H1 (cell line): ENCODE measurements at regions not wholly inside any gene's neighbourhood (a gene's known extent, or its start where the extent isn't known, plus 50 kb on each side); places are given as distances from the start of the nearest gene placed in this dataset.

Source experiments
- CTCF ChIA-PET: fragments of 300-600 bp; sonication (Branson Sonifier 250); formaldehyde crosslinking; loops from one replicate; lab custom pipeline; 2021; ENCODE audit not compliant: partially characterized antibody; lab: Charles Lee
- POLR2A ChIA-PET: fragments of 300-600 bp; sonication (Branson Sonifier 250); formaldehyde crosslinking; loops from one replicate; lab custom pipeline; 2021; ENCODE audit warnings: inconsistent platforms; ENCODE audit not compliant: partially characterized antibody; lab: Charles Lee
- DNase-seq, 2 experiments: peaks; one replicate each; pipeline versions ENCODE4 v3.0.0 to v3.0.0-alpha.2; 2010 to 2022; ENCODE audit warnings: low spot score in 2 of 2, low read depth in 1 of 2, mixed read lengths in 1 of 2
- FAIRE-seq: peaks from 2 replicates; lab custom pipeline; 2011; peaks lifted over from hg19 to GRCh38; lab: Jason Lieb, UNC
- H2AFZ ChIP-seq: 2 replicates; pipeline ENCODE4 v1.8.1; 2012; ENCODE audit warnings: low read length, inconsistent platforms
- H2AK5ac ChIP-seq: 2 replicates; pipeline ENCODE4 v1.6.1; 2013; ENCODE audit warnings: low read depth, low read length
- H2BK120ac ChIP-seq: replicated peaks from 2 replicates; pipeline ENCODE3; 2013; ENCODE audit warnings: low read depth, low read length, inconsistent platforms
- H2BK12ac ChIP-seq: 2 replicates; pipeline ENCODE4 v1.6.1; 2013; ENCODE audit warnings: low read depth, low read length
- H2BK15ac ChIP-seq: 2 replicates; pipeline ENCODE4 v1.6.1; 2013; ENCODE audit warnings: low read length
- H2BK20ac ChIP-seq: 2 replicates; pipeline ENCODE4 v1.6.1; 2013; ENCODE audit warnings: low read length
- H2BK5ac ChIP-seq: 2 replicates; pipeline ENCODE4 v1.6.1; 2013; ENCODE audit warnings: low read depth, low read length
- H3K14ac ChIP-seq: 2 replicates; pipeline ENCODE4 v1.6.1; 2013; ENCODE audit warnings: inconsistent platforms; ENCODE audit not compliant: insufficient read length
- H3K18ac ChIP-seq: 2 replicates; pipeline ENCODE4 v1.6.1; 2013; ENCODE audit warnings: low read length; ENCODE audit errors: extremely low read depth
- H3K23ac ChIP-seq: 2 replicates; pipeline ENCODE4 v1.6.1; 2013; ENCODE audit warnings: inconsistent platforms; ENCODE audit not compliant: insufficient read length
- H3K23me2 ChIP-seq: 2 replicates; pipeline ENCODE4 v1.6.1; 2013; ENCODE audit warnings: low read depth, low read length
- H3K27ac ChIP-seq: 2 replicates; pipeline ENCODE4 v1.6.1; 2011; ENCODE audit warnings: low read depth, low read length, inconsistent platforms
- H3K27me3 ChIP-seq, 4 experiments: replicated peaks in 1 of 4; 1 replicate in 1 of 4; 2 replicates in 3 of 4; pipeline versions ENCODE4 v1.6.1 to v1.8.1; 2011 to 2013; ENCODE audit warnings: low read length in 3 of 4, mild to moderate bottlenecking in 3 of 4, inconsistent platforms in 2 of 4, mixed read lengths in 2 of 4, moderate library complexity in 1 of 4; ENCODE audit not compliant: control insufficient read depth in 3 of 4, insufficient read depth in 3 of 4; ENCODE audit errors: extremely low read depth in 1 of 4
- H3K36me3 ChIP-seq, 4 experiments: 2 replicates each; pipeline versions ENCODE4 v1.6.1 to v1.8.1; 2011 to 2013; ENCODE audit warnings: mild to moderate bottlenecking in 4 of 4, low read length in 3 of 4, moderate library complexity in 2 of 4, control low read depth in 1 of 4, inconsistent platforms in 1 of 4; ENCODE audit not compliant: insufficient read depth in 4 of 4, control insufficient read depth in 2 of 4
- H3K4ac ChIP-seq: replicated peaks from 2 replicates; pipeline ENCODE3; 2013; ENCODE audit warnings: low read length, low read depth, mixed read lengths, inconsistent platforms; ENCODE audit not compliant: insufficient read length
- H3K4me1 ChIP-seq, 4 experiments: replicated peaks in 1 of 4; 1 replicate in 1 of 4; 2 replicates in 3 of 4; pipeline versions ENCODE4 v1.6.1 to v1.8.1; 2011 to 2013; ENCODE audit warnings: low read length in 3 of 4, inconsistent platforms in 2 of 4, mixed read lengths in 1 of 4; ENCODE audit not compliant: insufficient read depth in 4 of 4, control insufficient read depth in 3 of 4
- H3K4me2 ChIP-seq, 2 experiments: 2 replicates each; pipeline versions ENCODE4 v1.6.1 to v1.8.1; 2011 to 2013; ENCODE audit warnings: low read depth in 2 of 2, low read length in 2 of 2, control low read depth in 1 of 2, inconsistent platforms in 1 of 2, mild to moderate bottlenecking in 1 of 2; ENCODE audit not compliant: insufficient read depth in 1 of 2
- H3K4me3 ChIP-seq, 4 experiments: fragments of 200-600, 300-600 bp in 1 of 4; sonication (generic), shearing (Covaris generic), sonication (Bioruptor Twin) in 1 of 4; 2 replicates each; pipeline versions ENCODE4 v1.5.1 to v1.8.1; 2011 to 2016; ENCODE audit warnings: low read length in 4 of 4, low read depth in 3 of 4, control low read depth in 2 of 4, inconsistent platforms in 2 of 4, mild to moderate bottlenecking in 2 of 4, mixed read lengths in 1 of 4, moderate library complexity in 1 of 4; ENCODE audit not compliant: insufficient read depth in 2 of 4; ENCODE audit errors: extremely low read depth in 1 of 4
- H3K56ac ChIP-seq: replicated peaks from 2 replicates; pipeline ENCODE3; 2013; ENCODE audit warnings: low read depth, mild to moderate bottlenecking, mixed read lengths, low read length, inconsistent platforms; ENCODE audit not compliant: insufficient read length
- H3K79me1 ChIP-seq: 2 replicates; pipeline ENCODE4 v1.6.1; 2013; ENCODE audit warnings: low read depth, low read length, control low read depth
- H3K79me2 ChIP-seq, 2 experiments: 2 replicates each; pipeline versions ENCODE4 v1.6.1 to v1.8.1; 2012 to 2013; ENCODE audit warnings: low read length in 2 of 2, mild to moderate bottlenecking in 2 of 2, inconsistent platforms in 1 of 2; ENCODE audit not compliant: insufficient read depth in 2 of 2, control insufficient read depth in 1 of 2
- H3K9ac ChIP-seq, 4 experiments: replicated peaks in 1 of 4; 1 replicate in 1 of 4; 2 replicates in 3 of 4; pipeline versions ENCODE4 v1.6.1 to v1.8.1; 2011 to 2013; ENCODE audit warnings: low read depth in 3 of 4, low read length in 3 of 4, control low read depth in 2 of 4, mild to moderate bottlenecking in 2 of 4, moderate library complexity in 2 of 4, inconsistent platforms in 1 of 4; ENCODE audit errors: extremely low read depth in 1 of 4
- H3K9me3 ChIP-seq, 2 experiments: 2 replicates each; pipeline versions ENCODE4 v1.6.1 to v1.8.1; 2012 to 2013; ENCODE audit warnings: mild to moderate bottlenecking in 2 of 2, moderate library complexity in 2 of 2, control low read depth in 1 of 2, inconsistent platforms in 1 of 2, low read depth in 1 of 2, low read length in 1 of 2, mixed read lengths in 1 of 2; ENCODE audit not compliant: insufficient read depth in 2 of 2
- H4K20me1 ChIP-seq, 2 experiments: replicated peaks in 1 of 2; 2 replicates each; pipeline versions ENCODE3 to v1.8.1; 2011 to 2013; ENCODE audit warnings: inconsistent platforms in 2 of 2, low read length in 2 of 2, mild to moderate bottlenecking in 1 of 2; ENCODE audit not compliant: insufficient read depth in 2 of 2, control insufficient read depth in 1 of 2
- H4K5ac ChIP-seq: 2 replicates; pipeline ENCODE4 v1.6.1; 2013; ENCODE audit warnings: low read length, low read depth, mixed read lengths, inconsistent platforms; ENCODE audit not compliant: insufficient read length
- H4K8ac ChIP-seq: 2 replicates; pipeline ENCODE4 v1.8.0; 2013; ENCODE audit warnings: mild to moderate bottlenecking, moderate library complexity, low read length, inconsistent platforms; ENCODE audit not compliant: insufficient read depth; ENCODE audit errors: extremely low read depth
- H4K91ac ChIP-seq: replicated peaks from 2 replicates; pipeline ENCODE3; 2013; ENCODE audit warnings: low read length, mixed read lengths, inconsistent platforms; ENCODE audit not compliant: insufficient read length
- CEBPB ChIP-seq: IDR thresholded peaks from 2 replicates; pipeline ENCODE4 v1.6.1; 2012; ENCODE audit warnings: low read depth, low read length
- KDM4A ChIP-seq: IDR thresholded peaks from one replicate; pipeline ENCODE4 v1.7.1; 2012; ENCODE audit warnings: low read depth, mild to moderate bottlenecking, moderate library complexity, low read length, inconsistent platforms; ENCODE audit not compliant: severe bottlenecking
- WGBS, 2 experiments: shearing (Covaris generic) in 1 of 2; methylation state at CpG; one replicate each; pipeline versions ENCODE4 v1.1.6 to v1.1.7; 2013 to 2015; ENCODE audit warnings: low lambda C conversion rate in 2 of 2, mixed read lengths in 2 of 2, inconsistent platforms in 1 of 2, low coverage in 1 of 2, missing lambda C conversion rate in 1 of 2; ENCODE audit not compliant: insufficient replicate concordance in 2 of 2, insufficient coverage in 1 of 2, insufficient read length in 1 of 2; ENCODE audit errors: extremely low coverage in 1 of 2, missing lambda C conversion rate in 1 of 2; 5-methylcytosine and 5-hydroxymethylcytosine counted together

- H3K27ac ChIP-seq: no peak overlapping the region
- TF ChIP-seq CEBPB (0 out of 2 replicates have a peak, but pooled peaks have one; percentile 53), KDM4A (no peak)
- POLR2A ChIA-PET: interaction anchor here (1.3 kb wide), 1 partner anchor 142 kb away, joined by 4 read pairs; no protein-coding TSS in a partner anchor
These were observed 141.3 kb upstream of the PDZRN3 start for GRCh38 chr3:73765878-73766545.

More at GRCh38 chr3:73765878-73766545, 141.3 kb upstream of the PDZRN3 start:
- Histone ChIP-seq H2AK5ac (0 out of 2 replicates have a peak overlapping the region, but pooled peaks have one; percentile 33), H3K14ac (no peak overlapping the region), H3K79me1 (no peaks in the 10 kb centered on the region), H3K4me3 (no peak overlapping the region), H2BK12ac (no peak overlapping the region; the same call in 1 of the 2 replicates), H3K23ac (no peak overlapping the region), H3K4me1 (peaks cover 2 to 25% (median 20%) of the 10 kb centered on the region in 4 experiments; a peak in 6 of 7 replicates), H3K9me3 (peaks cover 5 to 7% of the 10 kb centered on the region in 2 experiments), H3K4me2 (no peak overlapping the region), H3K79me2 (no peaks in the 10 kb centered on the region), H3K9ac (no peak overlapping the region), H2BK15ac (0 out of 2 replicates have a peak overlapping the region, but pooled peaks have one; percentile 6), H2BK120ac (peak overlapping the region; percentile 59), H2AFZ (no peak overlapping the region), H3K36me3 (no peaks in the 10 kb centered on the region; a peak in 1 of 8 replicates), H4K91ac (no peak overlapping the region), H3K23me2 (no peaks in the 10 kb centered on the region), H4K20me1 (no peaks in the 10 kb centered on the region), H4K5ac (no peak overlapping the region), H2BK20ac (no peak overlapping the region; the same call in 1 of the 2 replicates), H3K56ac (no peak overlapping the region), H4K8ac (no peak overlapping the region), H3K27me3 (no peaks in the 10 kb centered on the region), H3K4ac (no peak overlapping the region), H2BK5ac (peak overlapping the region; percentile 73; the same call in 1 of the 2 replicates), H3K18ac (peak overlapping the region; percentile 55; the same call in 1 of the 2 replicates)
- CTCF ChIA-PET: interaction anchor here (1.0 to 1.9 kb wide), 2 partner anchors 39 to 258 kb away, joined by 3 to 7 read pairs; no protein-coding TSS in a partner anchor
- FAIRE-seq (no peak), DNase-seq (no peak)
- WGBS, 2 experiments: 87% methylated on average over 5 of the region's 5 CpGs; no CpG with 5 or more reads in 1 of the 2 experiments
